ENCODE measurements at regions not wholly inside any gene's neighbourhood (a gene's known extent, or its start where the extent isn't known, plus 50 kb on each side); places are given as distances from the start of the nearest gene placed in this dataset.
"Not testable (repeated sequence)": the region's sequence is repeated elsewhere in the genome, so short reads cannot be mapped to it uniquely, and the experiment has no call there.

GRCh38 chr6:170151321-170151771 is 139.5 kb downstream of the DLL1 start:
- DNase-seq (ENCODE audit: extremely low read depth, low read depth, low spot score), result no peak

GRCh38 chr6:170150590-170150945 is 140.3 kb downstream of the DLL1 start:
- no peak for DNase-seq (ENCODE audit: extremely low read depth, low read depth, low spot score)

GRCh38 chr6:170149681-170150589 is 140.9 kb downstream of the DLL1 start:
- DNase-seq (ENCODE audit: extremely low read depth, low read depth, low spot score), result no peak

- no peak for DNase-seq (ENCODE audit: extremely low read depth, low read depth, low spot score)
Observed at GRCh38 chr6:170148709-170149470, 142.0 kb downstream of the DLL1 start.

- DNase-seq (ENCODE audit: extremely low read depth, low read depth, low spot score), result no peak
Observed at GRCh38 chr6:170147832-170148708, 142.8 kb downstream of the DLL1 start.

- no peak for DNase-seq (ENCODE audit: extremely low read depth, low read depth, low spot score)
Observed at GRCh38 chr6:170147056-170147787, 143.7 kb downstream of the DLL1 start.

- no peak for DNase-seq (ENCODE audit: extremely low read depth, low read depth, low spot score)
Observed at GRCh38 chr6:170146640-170147039, 144.2 kb downstream of the DLL1 start.

- DNase-seq (ENCODE audit: extremely low read depth, low read depth, low spot score), result not testable (repeated sequence)
Observed at GRCh38 chr6:170146131-170146530, 144.7 kb downstream of the DLL1 start.

- DNase-seq (ENCODE audit: extremely low read depth, low read depth, low spot score), result not testable (repeated sequence)
Observed at GRCh38 chr6:170145716-170146115, 145.2 kb downstream of the DLL1 start.

GRCh38 chr6:170145272-170145592 is 145.6 kb downstream of the DLL1 start:
- no peak for DNase-seq (ENCODE audit: extremely low read depth, low read depth, low spot score)

GRCh38 chr6:170144571-170145271 is 146.2 kb downstream of the DLL1 start:
- no peak for DNase-seq (ENCODE audit: extremely low read depth, low read depth, low spot score)

GRCh38 chr6:170143401-170144150 is 147.3 kb downstream of the DLL1 start:
- no peak for DNase-seq (ENCODE audit: extremely low read depth, low read depth, low spot score)

GRCh38 chr6:170142559-170142958 is 148.3 kb downstream of the DLL1 start:
- no peak for DNase-seq (ENCODE audit: extremely low read depth, low read depth, low spot score)

GRCh38 chr6:170141061-170141460 is 149.8 kb downstream of the DLL1 start:
- not testable (repeated sequence) for DNase-seq (ENCODE audit: extremely low read depth, low read depth, low spot score)

- DNase-seq (ENCODE audit: extremely low read depth, low read depth, low spot score), result no peak
Observed at GRCh38 chr6:170140129-170140528, 150.7 kb downstream of the DLL1 start.

- no peak for DNase-seq (ENCODE audit: extremely low read depth, low read depth, low spot score)
Observed at GRCh38 chr6:170139531-170139930, 151.3 kb downstream of the DLL1 start.

- not testable (repeated sequence) for DNase-seq (ENCODE audit: extremely low read depth, low read depth, low spot score)
Observed at GRCh38 chr6:170139046-170139445, 151.8 kb downstream of the DLL1 start.

- DNase-seq (ENCODE audit: extremely low read depth, low read depth, low spot score), result no peak
Observed at GRCh38 chr6:170137911-170138910, 152.7 kb downstream of the DLL1 start.

Data from glomerular endothelial cell (primary cell).